ENCODE measurements at regions not wholly inside any gene's neighbourhood (a gene's known extent, or its start where the extent isn't known, plus 50 kb on each side); places are given as distances from the start of the nearest gene placed in this dataset.

DNA sequence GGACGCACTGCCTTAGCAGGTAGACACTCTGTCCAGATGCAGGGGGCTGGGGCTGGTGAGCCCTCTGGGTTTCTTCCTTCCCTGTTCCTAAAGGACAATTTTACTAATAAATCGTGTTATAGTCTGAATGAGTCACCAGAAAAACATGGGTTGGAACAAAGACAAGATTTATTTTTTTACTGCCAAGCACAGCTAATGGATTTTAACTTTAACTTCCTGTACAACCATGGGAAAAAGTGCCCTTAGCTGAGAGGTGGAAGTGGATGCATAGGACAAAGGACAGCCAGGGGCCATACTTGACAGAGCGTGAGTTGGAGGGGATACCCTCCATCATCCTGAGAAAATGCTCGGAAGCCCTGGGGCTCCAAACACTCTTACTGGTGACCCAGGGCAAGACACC is 300.7 kb downstream of the MSX2 start:
- TF ChIP-seq ZFP36 (IDR thresholded peaks at IDR 0.05; ENCODE audit: borderline replicate concordance, partially characterized antibody), result no peak
- TF ChIP-seq ZC3H11A (IDR thresholded peaks at IDR 0.05), result no peak
- TF ChIP-seq, protein P1, sequence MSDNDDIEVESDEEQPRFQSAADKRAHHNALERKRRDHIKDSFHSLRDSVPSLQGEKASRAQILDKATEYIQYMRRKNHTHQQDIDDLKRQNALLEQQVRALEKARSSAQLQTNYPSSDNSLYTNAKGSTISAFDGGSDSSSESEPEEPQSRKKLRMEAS (IDR thresholded peaks at IDR 0.05), result no peak
- no peak for TF ChIP-seq BHLHE40 (IDR thresholded peaks at IDR 0.05; ENCODE audit: low read depth, low read length)
- TF ChIP-seq CBX2 (IDR thresholded peaks at IDR 0.05; ENCODE audit: borderline replicate concordance, low read depth), result no peak
- no peak for TF ChIP-seq FOXS1 (CRISPR knock-in tag; IDR thresholded peaks at IDR 0.05)
- no peak for TF ChIP-seq RCOR1 (IDR thresholded peaks at IDR 0.05; ENCODE audit: low read depth, low read length)
- TF ChIP-seq MYC (IDR thresholded peaks at IDR 0.05; ENCODE audit: borderline replicate concordance, low read length), result no peak
- no peak for TF ChIP-seq ZNF302 (CRISPR knock-in tag; IDR thresholded peaks at IDR 0.05)
- TF ChIP-seq ESRRA (IDR thresholded peaks at IDR 0.05; ENCODE audit: borderline replicate concordance, low read length), result no peak
- no peak for TF ChIP-seq CHD2 (IDR thresholded peaks at IDR 0.05; ENCODE audit: low read length, partially characterized antibody)
- TF ChIP-seq JUNB (IDR thresholded peaks at IDR 0.05), result no peak
- TF ChIP-seq CTCF (IDR thresholded peaks at IDR 0.05), result no peak
- no peak for TF ChIP-seq RAD21 (conservative IDR thresholded peaks at IDR 0.05 in 1 of 2, IDR thresholded peaks at IDR 0.05 in 1 of 2)
- TF ChIP-seq HMGXB4 (CRISPR knock-in tag; IDR thresholded peaks at IDR 0.05; ENCODE audit: borderline replicate concordance), result no peak
- no peak for TF ChIP-seq RFX5 (IDR thresholded peaks at IDR 0.05)
- no peak for TF ChIP-seq HOXB13 (CRISPR knock-in tag; IDR thresholded peaks at IDR 0.05; ENCODE audit: low read depth)
- no peak for TF ChIP-seq HOXB5 (CRISPR knock-in tag; IDR thresholded peaks at IDR 0.05)
- no peak for TF ChIP-seq SMC3 (IDR thresholded peaks at IDR 0.05)
- ChIA-PET CTCF (no interaction called here), POLR2A (no interaction called here)
- Histone ChIP-seq H3K27ac (peak overlapping the region; percentile 20 to 31; a peak in 2 of 6 replicates), H3K4me3 (no peak overlapping the region), H3K4me2 (peak overlapping the region; percentile 22; the same call in 1 of the 3 replicates), H3K4me1 (peaks cover 4% of the 10 kb centered on the region; the same call in 1 of the 3 replicates), H3K9me3 (peaks cover 3% of the 10 kb centered on the region; the same call in 2 of the 3 replicates)
- no peak for FAIRE-seq
- ATAC-seq, result no peak
- DNase-seq (ENCODE audit: low read depth in 1 of 2, low spot score in 1 of 2), result no peak
- WGBS (ENCODE audit: missing lambda C conversion rate), result 42% methylated on average over 4 of the region's 4 CpGs

- peaks cover 4% of the 10 kb centered on the region; the same call in 1 of the 3 replicates for H3K4me1 ChIP-seq
- no peak overlapping the region for H3K4me3 ChIP-seq
- no peak overlapping the region for H3K27ac ChIP-seq
- TF ChIP-seq HDAC2 (IDR thresholded peaks at IDR 0.05) (no peak), HOXB13 (CRISPR knock-in tag; IDR thresholded peaks at IDR 0.05; ENCODE audit: low read depth) (no peak), BCL3 (IDR thresholded peaks at IDR 0.05) (no peak), RAD21 (conservative IDR thresholded peaks at IDR 0.05 in 1 of 2, IDR thresholded peaks at IDR 0.05 in 1 of 2) (no peak), POLR2A (IDR thresholded peaks at IDR 0.05; ENCODE audit: low read length) (no peak), NR3C1 (IDR thresholded peaks at IDR 0.05) (no peak)
- DNase-seq (ENCODE audit: low read depth in 1 of 2, low spot score in 1 of 2) (no peak), ATAC-seq (no peak), FAIRE-seq (no peak)
- WGBS (ENCODE audit: missing lambda C conversion rate), result 43% methylated on average over 8 of the region's 8 CpGs
- CTCF ChIA-PET, result no interaction called here
- H3K4me2 ChIP-seq, result no peak overlapping the region
- peaks cover 3% of the 10 kb centered on the region; the same call in 2 of the 3 replicates for H3K9me3 ChIP-seq
- POLR2A ChIA-PET, result no interaction called here
Measured at GRCh38 chr5:175021841-175022625, 297.7 kb downstream of the MSX2 start.

Measured in A549 (cell line).